ENCODE measurements at regions not wholly inside any gene's neighbourhood (a gene's known extent, or its start where the extent isn't known, plus 50 kb on each side); places are given as distances from the start of the nearest gene placed in this dataset.
A peak's percentile ranks its signal among the peaks of the same experiment; 100 is the strongest.
"Not testable (repeated sequence)": the region's sequence is repeated elsewhere in the genome, so short reads cannot be mapped to it uniquely, and the experiment has no call there.

DNA sequence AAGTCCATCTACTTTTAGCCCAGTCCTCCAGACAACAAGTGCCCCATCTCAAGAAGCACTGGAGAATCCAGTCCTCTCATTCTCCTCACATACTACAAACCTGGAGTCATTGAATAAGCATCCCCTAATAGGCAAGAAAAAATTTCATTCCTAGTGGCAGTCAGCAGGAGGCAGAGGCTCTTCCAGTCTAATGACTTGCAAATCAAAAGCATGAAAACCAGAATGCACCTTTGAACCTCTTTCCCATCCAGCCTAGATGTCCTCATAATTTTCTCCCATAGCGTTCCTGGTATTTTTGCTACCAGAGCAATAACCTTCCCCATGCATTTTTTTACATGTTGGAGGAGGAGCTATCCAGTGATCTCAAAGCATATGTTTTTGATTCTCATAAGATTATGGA lies 252.6 kb downstream of the TTC32 start:
- DNase-seq = no peak

DNA sequence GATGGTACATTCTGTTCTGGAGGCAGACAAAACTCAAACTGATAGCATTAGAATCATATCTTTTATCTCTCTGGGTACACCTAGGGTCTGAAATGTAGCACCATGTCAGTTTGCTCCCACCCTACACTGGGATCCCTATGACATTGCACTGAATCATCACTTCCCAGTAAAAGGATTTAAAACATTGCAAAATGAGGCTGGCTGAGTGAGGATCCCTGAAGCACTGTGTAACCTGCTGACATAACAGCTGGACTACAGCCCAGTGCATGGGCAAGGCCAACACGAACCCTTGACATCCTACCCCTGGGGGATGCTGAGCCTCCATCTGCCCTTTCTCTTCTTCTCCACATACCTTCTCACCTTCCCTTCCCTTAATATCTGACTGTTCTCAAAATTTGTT lies 253.2 kb downstream of the TTC32 start:
- DNase-seq = no peak

DNA sequence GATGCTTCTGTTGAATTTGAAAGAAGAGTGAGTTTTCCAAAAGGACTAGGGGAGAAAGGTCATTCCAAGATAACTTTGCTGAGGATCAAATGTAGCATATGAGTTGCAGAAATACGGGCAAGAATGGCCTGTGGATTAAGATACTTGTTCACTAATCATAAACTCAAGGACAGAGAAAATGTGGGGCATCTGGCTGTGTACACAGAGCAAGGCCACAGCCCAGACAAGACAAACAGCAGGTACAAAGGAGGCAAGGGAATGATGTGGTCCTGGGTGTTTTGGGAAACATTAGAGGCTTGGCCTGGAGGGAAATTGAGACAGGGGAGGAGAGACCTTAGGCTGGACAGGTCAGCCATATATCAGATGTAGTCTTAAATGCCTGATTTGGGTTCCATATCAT lies 254.8 kb downstream of the TTC32 start:
- no peak for DNase-seq

- no peak for DNase-seq
Measured at GRCh38 chr2:19644763-19645162, 257.0 kb downstream of the TTC32 start.

DNA sequence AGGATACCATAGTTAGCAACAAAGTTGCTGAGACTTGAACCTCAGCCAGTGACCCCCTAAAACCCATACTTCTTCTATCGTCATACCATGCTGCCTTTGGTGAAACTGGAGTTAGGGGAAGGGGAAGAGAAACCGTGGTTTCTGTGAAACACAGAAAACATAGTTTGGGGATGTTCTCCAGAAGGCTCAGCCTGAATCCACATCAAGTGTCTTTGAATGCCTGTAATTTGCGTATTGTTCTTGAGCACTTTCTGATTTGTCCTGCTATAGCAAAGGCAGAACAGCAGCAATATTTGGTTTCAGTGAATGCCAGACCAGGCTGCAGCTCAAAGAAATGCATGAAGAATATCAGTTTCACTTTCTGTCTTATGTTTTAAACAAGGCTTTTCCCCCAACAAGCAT lies 258.7 kb downstream of the TTC32 start:
- DNase-seq = no peak

DNA sequence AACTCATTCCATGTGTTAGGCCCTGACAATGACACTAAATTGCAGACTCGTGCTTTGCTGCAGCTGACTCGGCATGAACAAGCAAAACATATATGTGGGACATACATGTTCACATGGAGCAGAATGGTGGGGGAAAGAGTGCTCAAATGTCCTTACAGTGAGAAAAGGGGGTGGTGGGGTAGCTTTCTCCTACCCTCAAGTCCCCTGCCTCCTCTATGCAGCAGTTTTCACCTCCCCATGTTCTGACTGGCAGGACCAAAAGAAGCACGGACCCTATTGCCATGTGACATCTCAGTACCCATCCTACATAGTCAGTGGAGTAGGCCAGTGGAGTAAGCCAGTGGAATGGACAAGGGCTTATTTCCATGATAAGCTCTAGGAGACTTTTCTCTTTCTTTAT lies 259.3 kb downstream of the TTC32 start:
- DNase-seq = no peak

DNA sequence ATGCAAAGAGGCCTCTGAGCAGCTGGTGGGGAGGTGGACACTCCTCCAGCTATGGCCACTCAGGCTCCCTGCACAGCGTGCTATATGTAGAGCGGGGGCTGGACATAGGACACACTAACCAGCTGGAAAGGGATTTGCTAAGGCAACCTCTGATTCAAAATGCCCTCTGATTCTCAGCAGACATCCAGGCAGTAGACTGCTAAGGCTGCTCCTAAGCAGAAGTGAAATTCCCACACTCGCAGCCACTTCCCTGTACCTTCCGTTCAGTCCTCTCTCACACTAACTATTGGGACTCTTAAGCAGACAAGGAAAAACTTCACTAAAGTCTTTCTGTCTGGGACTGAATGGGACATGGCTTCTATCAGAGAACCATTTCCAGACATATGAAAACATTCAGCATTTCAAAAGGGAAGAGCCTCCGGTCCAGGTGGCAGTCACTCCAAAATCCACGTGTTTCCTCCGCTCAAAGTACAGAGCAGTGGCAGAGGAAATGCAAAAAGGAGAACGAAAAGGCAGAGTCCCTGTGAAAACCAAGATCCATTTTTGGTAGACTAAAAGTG lies 265.8 kb downstream of the TTC32 start:
- peak in 2 of 14 donors; percentile 9 to 23 for DNase-seq

GRCh38 chr2:19632403-19632991 lies 269.3 kb downstream of the TTC32 start:
- peak in 3 of 14 donors; percentile 7 to 20 (median 12) for DNase-seq

GRCh38 chr2:19631871-19632270 lies 269.9 kb downstream of the TTC32 start:
- no peak for DNase-seq

- DNase-seq = no peak
Measured at GRCh38 chr2:19630921-19631320, 270.9 kb downstream of the TTC32 start.

DNA sequence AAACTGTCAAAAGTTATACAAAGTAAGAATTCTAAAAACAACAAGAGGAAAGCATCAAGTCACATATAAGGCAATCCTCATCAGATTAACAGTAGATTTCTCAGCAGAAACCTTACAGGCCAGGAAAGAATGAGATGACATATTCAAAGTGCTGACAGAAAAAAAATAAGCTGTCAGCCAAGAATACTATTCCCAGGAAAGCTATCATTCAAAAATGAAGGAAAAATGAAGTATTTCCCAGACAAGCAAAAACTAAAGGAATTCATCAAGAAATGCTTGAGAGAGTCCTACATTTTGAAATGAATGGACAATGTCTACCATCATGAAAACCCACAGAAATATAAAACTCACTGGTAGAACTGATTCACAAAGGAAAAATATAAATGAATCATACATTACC lies 268.9 kb upstream of the OSR1 start:
- no peak for DNase-seq

DNA sequence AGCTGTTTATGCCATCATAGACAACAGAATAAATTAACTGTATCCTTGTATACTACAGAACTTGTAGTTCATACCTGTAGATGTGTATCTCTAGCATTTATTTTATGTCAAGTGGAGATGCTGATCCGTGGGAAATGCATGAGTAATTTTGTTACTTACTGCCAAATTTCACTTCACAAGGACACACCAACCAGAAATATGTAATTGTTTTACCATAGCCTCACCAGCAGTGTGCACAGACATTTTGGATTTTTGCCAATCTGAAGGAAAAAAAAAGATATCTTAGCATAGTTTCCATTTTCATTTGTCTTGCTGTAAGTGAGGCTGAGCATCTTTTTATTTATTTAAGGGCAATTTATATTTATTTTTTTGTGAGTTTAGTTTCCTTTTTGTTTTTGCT lies 265.1 kb upstream of the OSR1 start:
- DNase-seq = no peak

DNA sequence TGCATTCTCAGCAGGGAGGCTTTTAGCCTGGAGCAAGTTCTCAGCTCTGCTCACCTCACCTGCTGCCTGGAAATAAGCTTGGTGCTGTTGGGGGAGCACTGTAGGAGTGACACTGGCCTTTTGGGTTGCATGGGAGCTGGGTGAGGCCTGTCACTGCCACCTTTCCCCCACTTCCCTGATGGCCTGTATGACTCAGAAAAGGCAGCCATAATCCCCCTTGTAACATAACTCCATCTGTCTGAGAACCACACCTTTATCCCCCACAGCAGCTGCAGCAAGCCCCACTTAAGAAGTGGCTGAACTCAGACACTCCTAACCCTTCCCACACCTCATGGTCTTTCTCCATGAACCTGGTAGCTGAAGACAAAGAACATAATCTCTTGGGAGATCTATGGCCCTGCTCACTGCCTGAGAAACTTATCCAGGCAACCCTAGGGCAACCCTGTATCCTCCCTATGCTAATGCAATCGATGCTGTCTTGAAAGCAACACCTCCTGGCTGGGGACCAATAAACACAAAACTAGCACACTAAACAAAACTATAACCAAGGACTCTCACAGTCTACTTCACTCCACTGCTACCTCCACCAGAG lies 258.9 kb upstream of the OSR1 start:
- no peak for DNase-seq

DNA sequence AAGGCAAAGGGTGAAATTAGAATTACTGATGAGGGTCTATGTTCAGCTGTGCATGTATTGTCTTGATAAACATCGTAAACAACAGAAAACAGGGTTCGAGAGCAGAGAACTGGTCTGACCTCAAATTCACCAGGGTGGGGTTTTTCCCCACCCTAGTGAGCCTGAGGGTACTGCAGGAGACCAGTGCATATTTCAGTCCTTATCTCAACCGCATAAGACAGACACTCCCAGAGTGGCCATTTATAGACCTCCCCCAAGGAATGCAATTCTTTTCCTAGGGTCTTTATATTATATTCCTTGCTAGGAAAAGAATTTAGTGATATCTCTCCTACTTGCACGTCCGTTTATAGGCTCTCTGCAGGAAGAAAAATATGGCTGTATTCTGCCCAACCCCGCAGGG lies 257.0 kb upstream of the OSR1 start:
- not testable (repeated sequence) for DNase-seq

DNA sequence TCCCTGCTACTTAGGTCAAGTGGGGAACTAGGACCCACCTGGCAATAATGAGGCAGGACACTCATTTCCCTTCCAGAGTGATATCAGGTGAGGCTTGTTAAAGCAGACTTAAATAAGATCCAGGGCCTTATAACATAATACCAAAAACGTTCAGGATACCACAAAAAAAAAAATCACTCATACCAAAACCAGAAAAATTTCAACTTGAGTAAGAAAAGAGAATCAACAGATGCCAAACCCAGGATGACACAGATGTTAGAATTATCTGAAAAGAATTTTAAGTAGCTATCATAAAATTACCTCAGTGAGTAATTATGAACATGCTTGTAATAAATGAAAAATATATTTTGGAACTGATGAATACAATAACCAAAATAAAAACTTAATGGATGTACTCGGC lies 255.6 kb upstream of the OSR1 start:
- DNase-seq = no peak

DNA sequence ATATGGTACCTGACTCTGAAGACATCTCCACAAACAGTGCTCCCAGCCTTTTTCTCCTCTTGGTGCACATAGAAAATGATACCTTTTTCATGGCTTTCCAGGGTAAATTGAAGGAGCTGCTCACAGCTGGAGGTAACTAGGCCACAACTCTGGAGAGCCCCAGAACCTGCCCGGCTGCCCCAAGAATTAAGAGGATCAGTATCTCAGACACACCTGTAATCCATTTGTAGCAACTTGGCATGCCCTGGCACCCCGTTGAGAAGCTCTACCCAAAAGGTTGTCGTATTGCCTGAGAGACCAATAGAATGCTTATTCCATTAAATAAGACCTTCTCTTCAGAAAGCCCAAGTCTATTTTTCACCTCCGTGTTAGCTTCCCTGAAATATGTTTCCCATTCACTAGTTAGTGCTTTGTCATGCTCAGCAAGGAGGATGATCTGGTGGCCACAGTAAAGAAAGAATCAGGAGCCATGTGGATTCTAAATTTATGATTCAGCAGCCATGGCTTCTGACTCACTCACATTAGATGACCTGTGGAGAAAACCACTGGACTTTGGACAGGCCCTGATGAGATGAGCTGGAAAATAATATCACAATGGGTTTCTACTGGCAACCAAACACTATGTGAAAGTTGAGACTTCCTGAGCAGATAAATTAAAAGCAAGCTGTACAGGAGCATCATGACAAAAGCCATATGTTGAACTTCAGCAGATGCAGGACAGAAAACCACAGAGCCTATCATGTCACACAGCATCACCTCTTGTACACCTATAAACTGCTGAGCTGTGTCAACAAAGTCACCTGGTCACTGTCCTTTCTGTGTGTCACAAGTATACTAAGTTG lies 253.3 kb upstream of the OSR1 start:
- no peak for DNase-seq

DNA sequence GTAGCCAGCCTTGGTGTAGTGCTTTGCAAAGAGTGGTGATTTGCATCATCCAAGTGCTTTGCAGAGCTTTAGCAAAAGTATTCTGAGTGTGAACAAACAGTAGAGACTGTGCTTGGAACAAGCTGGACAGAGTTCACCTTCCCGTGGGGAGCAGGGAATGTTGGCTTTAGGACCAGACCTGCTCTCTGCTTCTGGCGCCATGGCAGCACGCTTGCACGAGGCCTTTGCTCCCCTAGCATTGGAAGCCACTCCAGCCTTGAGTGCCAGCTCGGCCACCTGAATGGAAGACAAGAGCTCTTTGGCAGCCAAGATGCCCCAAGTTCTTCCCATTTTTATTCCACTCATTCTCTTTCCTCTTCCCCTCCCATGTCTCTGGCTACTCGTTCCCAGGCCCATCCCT lies 250.8 kb upstream of the OSR1 start:
- no peak for DNase-seq

DNA sequence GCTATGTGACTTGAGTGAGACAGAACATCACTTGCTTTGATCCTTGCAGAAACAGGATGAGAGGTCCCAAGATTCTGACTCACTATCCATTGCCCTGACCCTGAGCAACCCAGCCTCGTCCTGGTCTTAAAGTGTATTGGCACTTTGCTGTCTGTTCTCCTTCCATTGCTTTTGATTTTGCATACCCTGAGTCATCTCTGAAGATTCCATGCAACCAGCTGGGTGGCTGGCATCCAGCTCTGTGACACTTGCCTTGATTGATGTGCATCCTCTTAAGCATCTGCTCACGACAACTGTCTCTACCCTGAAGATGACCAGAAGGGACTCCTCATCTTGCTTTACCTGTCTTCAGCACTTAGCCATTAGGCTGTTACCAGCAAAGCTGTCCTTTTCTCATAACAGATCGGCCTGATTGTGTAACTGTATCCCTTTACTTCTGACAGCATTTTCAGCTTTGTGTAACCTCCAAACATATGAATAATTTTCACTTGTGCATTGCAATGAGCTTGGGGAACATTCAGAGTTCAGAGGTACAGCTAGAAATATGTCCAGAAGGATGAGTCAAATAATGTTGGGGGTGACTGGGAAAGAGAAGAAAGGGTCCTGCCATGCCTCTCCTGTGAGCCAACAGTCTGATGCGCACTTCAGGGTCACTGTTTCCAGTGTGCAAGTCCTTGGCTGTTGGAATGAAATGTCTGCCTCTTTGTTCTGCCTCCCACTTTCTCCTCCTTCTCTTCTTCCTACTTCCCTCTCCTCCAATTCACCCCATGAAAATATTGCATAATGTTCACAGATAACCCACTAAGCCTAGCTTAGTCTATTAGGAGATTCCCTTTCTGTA lies 249.7 kb upstream of the OSR1 start:
- DNase-seq = no peak

DNA sequence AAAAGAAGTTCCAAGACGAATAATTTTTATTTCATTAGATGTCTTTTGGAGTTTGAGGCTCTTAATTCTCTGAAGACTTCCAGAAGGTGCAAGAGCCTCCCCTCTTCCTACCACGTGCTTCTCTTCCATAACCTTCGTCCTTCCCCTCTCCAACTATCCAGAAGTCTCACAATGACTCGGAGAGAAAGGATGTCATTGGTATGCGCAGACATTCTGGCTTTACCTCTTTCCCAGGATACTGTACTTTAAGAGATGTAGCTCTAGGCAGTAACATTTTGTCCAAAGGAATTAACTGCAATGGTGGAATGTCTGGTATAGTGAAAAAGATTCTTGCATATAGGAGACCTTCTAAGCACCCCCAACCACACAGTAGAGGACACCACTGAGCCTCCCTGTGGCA lies 249.0 kb upstream of the OSR1 start:
- no peak for DNase-seq

DNA sequence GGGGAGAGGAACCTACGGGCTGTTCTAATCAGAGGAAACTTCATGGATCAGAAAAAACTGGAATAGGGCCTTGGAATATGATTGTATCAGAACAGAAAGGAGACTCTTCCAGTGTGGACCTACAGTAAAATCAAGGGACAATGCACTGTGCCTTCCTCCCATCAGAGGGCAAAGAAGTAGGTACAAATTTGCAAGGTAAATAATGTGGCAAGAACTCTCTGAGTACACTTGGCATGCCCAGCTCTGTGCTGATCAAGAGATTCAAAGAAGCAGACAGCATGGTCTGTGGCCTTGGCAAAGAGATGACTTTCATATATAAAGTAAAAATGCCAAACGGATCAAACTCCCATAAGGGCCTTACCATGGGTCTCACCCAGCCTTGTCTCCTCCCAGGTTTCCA lies 242.6 kb upstream of the OSR1 start:
- no peak for DNase-seq

DNA sequence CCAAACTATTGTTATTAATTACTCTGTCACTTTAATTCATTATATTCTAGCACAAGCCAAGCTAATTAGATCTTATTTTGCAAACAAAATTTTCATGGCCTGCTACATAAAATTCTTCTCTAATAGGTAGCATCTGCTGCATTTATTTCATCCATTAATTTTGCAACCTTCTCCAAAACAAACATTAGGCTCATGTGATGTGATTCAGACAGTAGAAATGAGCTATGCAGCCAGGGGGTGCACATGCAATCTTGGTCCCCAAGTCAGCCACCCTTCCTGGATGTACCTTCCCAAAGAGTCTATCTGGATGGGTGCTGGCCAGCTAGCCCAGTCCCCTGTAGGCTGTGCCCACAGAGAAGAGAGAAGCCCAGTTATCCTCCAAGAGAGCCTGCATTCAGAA lies 242.1 kb upstream of the OSR1 start:
- DNase-seq = no peak

DNA sequence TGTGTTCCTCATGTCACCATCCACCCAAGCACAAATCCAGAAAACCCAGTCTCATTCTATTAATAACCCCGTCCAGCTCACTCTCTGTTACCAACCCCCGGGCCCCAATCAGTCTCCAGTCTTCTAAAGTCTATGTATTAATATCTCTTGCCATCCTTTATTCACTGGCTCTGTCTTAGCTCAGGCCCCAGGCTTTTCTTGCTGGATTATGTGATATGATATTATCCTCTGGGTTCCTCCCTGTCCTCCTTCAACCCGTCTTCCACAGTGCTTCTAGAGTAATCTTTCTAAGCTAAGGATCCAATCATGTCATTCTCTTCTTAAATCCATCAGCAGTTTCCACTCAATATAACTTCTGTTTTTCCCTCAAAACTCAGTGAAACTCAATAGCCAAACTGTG lies 240.5 kb upstream of the OSR1 start:
- no peak for DNase-seq

GRCh38 chr2:19592197-19592596 lies 233.8 kb upstream of the OSR1 start:
- DNase-seq = no peak

Data from C1 segment of cervical spinal cord (tissue), 14 donors.